Stimulated activated naive CD8-positive, alpha-beta T cell treated with anti-CD3 and anti-CD28 coated beads, Interleukin-15, amount 100 ng/mL, for 72 hours (primary cell): ENCODE measurements at regions not wholly inside any gene's neighbourhood (a gene's known extent, or its start where the extent isn't known, plus 50 kb on each side); places are given as distances from the start of the nearest gene placed in this dataset.

Experiments used
- ATAC-seq: fragments of 150-1000 bp; cut with Tn5 transposase; 2 replicates; pipeline ENCODE4 v1.10.0; 2021; ENCODE audit warnings: mild to moderate bottlenecking, moderate library complexity
- DNase-seq, 2 donors: peaks; one replicate each; pipeline ENCODE4 v3.0.0; 2021 to 2022
- H3K27ac Mint-ChIP-seq, 2 donors: one replicate each; pipeline ENCODE4 v1.8.0; 2022; ENCODE audit warnings: mild to moderate bottlenecking in 2 of 2, mixed read lengths in 2 of 2, moderate library complexity in 2 of 2
- H3K27me3 Mint-ChIP-seq: one replicate; pipeline ENCODE4 v1.8.0; 2022; ENCODE audit warnings: mixed read lengths
- H3K4me1 Mint-ChIP-seq: one replicate; pipeline ENCODE4 v1.8.0; 2022; ENCODE audit warnings: mild to moderate bottlenecking, mixed read lengths
- H3K4me3 Mint-ChIP-seq, 2 donors: one replicate each; pipeline ENCODE4 v1.8.0; 2022; ENCODE audit warnings: mild to moderate bottlenecking in 2 of 2, mixed read lengths in 2 of 2, moderate library complexity in 1 of 2
- H3K9me3 Mint-ChIP-seq, 2 donors: one replicate each; pipeline ENCODE4 v1.8.0; 2022; ENCODE audit warnings: mixed read lengths in 2 of 2

DNA sequence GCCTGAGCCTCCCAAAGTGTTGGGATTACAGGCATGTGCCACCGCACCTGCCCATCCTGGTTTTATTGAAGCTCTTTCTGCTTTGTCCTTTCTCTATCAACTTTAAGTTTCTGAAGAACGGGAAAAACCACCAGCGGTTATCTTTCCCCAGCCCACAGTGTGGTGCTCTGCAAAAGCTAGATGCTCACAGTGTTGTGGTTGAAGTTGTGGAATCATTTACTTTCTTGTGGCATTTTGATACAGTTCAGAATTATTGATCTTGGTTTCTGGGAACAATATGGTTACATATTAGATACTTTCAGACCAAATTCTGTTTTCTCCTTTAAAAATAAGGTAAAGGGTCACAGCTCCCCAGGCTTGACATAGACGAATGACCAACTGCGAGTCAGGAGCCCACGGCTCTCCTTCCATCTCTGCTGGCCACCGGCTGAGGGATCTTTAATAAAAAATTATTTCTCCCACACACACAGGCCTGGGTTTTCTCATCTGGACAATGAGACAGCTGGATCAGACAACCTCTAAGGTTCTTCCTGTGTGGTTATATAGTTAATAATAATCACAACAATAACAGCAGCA, 385.3 kb downstream of the SETD4 start:
- no peak overlapping the region for H3K4me3 Mint-ChIP-seq
- H3K9me3 Mint-ChIP-seq = peaks cover 0 to 5% of the 10 kb centered on the region in 2 donors
- DNase-seq = no peak
- ATAC-seq = no peak
- no peak overlapping the region for H3K27ac Mint-ChIP-seq
- H3K4me1 Mint-ChIP-seq = no peaks in the 10 kb centered on the region
- peaks cover 8% of the 10 kb centered on the region for H3K27me3 Mint-ChIP-seq

DNA sequence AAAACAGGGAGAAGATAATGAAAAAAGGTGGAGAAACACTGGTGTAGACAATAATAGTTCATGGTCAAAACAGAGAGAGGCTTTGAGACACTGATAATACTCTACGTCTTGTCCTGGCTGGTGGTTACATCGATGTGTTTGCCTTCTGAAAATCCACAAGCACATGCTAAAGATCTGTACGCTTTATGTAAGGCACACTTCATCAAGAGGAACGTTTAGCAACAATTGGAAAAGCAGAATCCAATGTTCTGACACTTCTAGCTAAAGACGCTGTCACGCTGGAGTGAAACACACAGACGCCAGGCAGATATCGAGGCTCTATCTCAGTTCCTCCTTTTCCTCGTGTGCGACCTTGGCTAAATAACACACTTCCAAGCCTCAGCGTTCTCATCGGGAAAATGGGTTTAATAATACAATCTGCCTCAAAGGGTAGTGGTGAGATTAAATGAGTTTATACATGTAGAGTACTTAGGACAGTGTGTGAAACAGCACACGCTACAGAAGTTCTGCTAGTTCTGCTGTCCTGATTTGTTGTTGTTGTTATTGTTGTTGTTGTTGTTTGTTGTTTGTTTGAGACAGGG, 386.1 kb downstream of the SETD4 start:
- Mint-ChIP-seq H3K4me1 (no peaks in the 10 kb centered on the region), H3K27me3 (peaks cover 8% of the 10 kb centered on the region), H3K27ac (no peak overlapping the region), H3K4me3 (no peak overlapping the region), H3K9me3 (peaks cover 0 to 5% of the 10 kb centered on the region in 2 donors)
- ATAC-seq (no peak), DNase-seq (no peak)

DNA sequence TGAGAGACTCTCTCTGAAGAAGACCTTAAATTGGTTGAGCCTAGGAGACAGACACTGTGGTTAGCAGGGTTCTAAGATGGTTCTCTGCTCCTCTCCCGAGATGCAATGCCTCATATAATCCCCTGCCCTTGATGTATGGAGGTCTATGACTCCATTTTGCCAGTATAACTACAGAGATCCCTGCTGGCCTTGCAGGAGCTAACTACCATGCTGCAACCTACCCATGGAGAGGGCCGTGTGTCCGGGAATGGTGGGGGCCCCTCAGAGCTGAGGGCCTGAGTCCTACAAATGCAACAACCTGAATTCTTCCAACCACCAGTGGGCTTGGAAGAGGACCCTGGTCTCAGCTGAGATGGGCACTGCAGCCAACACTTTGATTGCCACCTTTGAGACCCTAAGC, 388.0 kb downstream of the SETD4 start:
- DNase-seq = no peak
- H3K9me3 Mint-ChIP-seq = no peaks in the 10 kb centered on the region
- H3K4me3 Mint-ChIP-seq = no peak overlapping the region
- peak overlapping the region in 1 of 2 donors; percentile 22 for H3K27ac Mint-ChIP-seq
- H3K27me3 Mint-ChIP-seq = peaks cover 20% of the 10 kb centered on the region
- no peaks in the 10 kb centered on the region for H3K4me1 Mint-ChIP-seq
- ATAC-seq = no peak

DNA sequence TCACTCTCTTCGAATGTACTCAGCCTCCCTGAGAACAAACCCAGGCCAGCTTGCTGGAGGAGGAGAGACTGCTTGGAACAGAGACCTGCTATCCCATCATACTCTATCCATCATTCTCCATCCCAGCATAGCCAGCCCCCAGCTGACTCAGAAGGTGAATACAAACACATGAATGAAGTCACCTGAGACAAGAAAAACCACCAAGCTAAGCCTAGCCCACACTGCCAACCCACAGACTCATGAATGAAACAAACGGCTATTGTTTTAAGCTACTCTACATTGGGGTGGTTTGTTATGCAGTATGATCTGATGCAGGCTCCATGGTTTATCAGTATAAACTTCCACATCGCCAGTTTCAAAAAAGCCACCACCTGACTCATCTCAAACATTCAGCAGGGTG, 395.6 kb downstream of the SETD4 start:
- Mint-ChIP-seq H3K4me1 (peaks cover 6% of the 10 kb centered on the region), H3K27me3 (peaks cover 33% of the 10 kb centered on the region), H3K4me3 (no peak overlapping the region), H3K27ac (no peak overlapping the region), H3K9me3 (no peaks in the 10 kb centered on the region)
- peak; percentile 75 for ATAC-seq
- no peak for DNase-seq

DNA sequence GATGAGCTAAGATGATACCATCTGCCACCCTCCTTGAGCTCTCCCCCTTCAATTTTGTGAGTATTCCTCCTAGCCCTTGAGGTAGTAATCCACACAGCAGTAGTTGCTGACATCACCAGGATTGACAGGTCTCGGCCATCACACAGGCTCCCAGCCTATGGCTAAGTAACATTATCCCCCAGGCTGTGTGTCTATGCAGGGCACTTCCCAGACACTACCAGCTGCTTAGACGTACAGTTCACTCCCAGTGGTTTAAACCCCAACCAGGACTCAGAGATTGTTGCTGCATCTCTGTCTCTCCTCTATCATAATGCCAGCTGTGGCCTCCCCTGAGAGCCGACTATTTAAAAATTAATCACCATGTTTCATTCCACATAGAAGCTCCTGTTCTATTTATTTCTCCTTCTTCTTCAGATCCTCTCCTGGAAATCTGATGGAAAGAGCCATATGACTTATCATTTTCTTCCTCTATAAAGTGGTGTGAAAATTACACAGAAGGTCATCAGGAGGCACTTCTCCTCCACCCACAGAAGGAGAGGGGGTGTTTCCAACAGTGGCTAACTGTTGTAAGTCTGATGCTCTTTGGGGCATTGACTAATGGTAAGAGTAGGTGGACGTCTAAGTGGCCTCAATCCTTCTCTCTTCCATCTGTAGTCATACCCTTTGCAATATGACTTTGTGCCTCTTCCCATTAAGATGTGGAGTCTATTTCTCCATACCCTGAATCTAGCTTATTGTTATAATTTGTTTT, 396.3 kb downstream of the SETD4 start:
- Mint-ChIP-seq H3K27ac (no peak overlapping the region), H3K9me3 (no peaks in the 10 kb centered on the region), H3K4me3 (no peak overlapping the region), H3K4me1 (peaks cover 6% of the 10 kb centered on the region), H3K27me3 (peaks cover 33% of the 10 kb centered on the region)
- ATAC-seq (no peak), DNase-seq (no peak)

DNA sequence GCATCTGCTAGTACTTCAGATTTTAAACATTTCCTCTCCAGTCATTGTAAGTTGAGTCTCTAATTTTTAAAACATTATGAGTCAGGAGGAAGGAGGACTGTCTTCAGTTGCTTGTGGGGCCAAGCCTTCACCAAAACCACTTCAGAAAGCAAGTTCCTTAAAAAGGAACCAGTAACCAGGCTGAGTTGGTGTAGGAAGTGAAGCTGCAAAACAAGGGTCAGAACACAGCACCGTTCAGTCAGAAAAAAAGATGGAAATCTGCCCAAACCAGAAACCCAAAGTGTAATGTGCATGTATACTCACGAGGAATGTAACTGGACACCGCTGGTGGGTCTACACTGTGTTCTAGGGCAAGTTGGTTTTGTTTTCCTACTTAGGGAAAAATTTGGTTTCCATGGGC, 402.1 kb downstream of the SETD4 start:
- peak; percentile 23 for ATAC-seq
- H3K4me3 Mint-ChIP-seq = no peak overlapping the region
- no peak overlapping the region for H3K27ac Mint-ChIP-seq
- peaks cover 8% of the 10 kb centered on the region for H3K27me3 Mint-ChIP-seq
- no peaks in the 10 kb centered on the region for H3K9me3 Mint-ChIP-seq
- H3K4me1 Mint-ChIP-seq = peaks cover 10% of the 10 kb centered on the region
- DNase-seq = no peak

DNA sequence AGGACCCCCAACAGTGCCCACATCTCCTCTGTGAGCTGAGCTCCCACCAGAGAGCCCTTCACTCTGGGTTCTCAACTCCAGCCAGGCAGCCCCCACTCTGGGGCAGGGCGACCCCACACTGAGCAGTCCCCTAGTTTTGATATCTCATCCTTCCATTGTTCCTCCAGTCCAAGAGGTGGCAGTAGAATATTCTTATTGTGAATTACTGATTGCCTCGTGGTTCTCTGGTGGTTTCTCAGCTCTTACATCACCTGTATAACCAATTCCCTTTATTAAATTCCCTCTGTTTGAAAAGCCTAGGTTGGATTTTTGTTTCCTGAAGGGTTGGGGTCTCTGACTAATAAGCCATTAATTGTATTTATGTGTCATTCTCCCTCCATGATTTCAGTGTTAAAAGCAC, 407.5 kb downstream of the SETD4 start:
- H3K9me3 Mint-ChIP-seq = no peaks in the 10 kb centered on the region
- H3K4me1 Mint-ChIP-seq = peaks cover 5% of the 10 kb centered on the region
- H3K27me3 Mint-ChIP-seq = peaks cover 15% of the 10 kb centered on the region
- no peak for DNase-seq
- ATAC-seq = no peak
- no peak overlapping the region for H3K4me3 Mint-ChIP-seq
- peak overlapping the region in 1 of 2 donors; percentile 47 for H3K27ac Mint-ChIP-seq

DNA sequence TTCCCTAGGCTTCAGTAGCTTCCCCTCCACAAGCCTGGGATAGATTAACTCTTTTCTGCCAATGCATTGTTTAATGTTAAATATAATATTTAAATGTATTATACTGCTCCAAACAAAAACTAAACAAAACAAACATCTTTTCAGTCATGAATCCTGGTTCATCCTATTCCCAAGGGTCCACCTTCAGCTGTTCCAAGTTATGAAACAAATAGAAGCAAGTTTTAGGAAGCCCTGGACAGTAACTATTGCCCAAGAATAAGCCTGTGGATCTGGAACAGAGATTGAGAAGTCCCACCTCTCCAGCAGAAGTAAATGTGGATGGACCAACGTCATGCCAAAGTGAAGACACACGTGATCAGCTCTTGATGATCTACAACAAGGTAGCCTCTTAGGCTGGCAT, 408.1 kb downstream of the SETD4 start:
- no peaks in the 10 kb centered on the region for H3K4me1 Mint-ChIP-seq
- H3K27ac Mint-ChIP-seq = no peak overlapping the region
- no peak for DNase-seq
- H3K9me3 Mint-ChIP-seq = no peaks in the 10 kb centered on the region
- no peak overlapping the region for H3K4me3 Mint-ChIP-seq
- H3K27me3 Mint-ChIP-seq = peaks cover 15% of the 10 kb centered on the region
- no peak for ATAC-seq

DNA sequence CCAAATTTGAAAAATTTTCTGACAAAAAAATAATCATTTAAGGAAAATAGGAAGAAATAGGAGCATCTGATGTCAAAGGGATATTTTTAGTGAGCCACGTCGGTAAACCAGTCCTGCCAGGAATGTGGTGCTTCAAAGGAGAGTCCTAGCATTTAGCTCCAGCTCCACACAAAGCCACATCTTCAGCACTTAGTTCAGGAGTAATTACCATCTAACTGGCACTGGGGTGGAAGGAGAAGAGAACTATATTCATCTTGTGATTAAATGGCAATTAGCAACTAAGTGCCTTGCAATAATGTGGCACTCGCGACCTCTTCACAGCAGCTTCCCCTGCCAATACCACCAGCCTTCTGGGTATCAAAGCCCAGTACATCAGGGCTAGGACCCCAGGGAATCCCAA, 409.1 kb downstream of the SETD4 start:
- H3K27ac Mint-ChIP-seq = no peak overlapping the region
- ATAC-seq = no peak
- H3K27me3 Mint-ChIP-seq = peaks cover 15% of the 10 kb centered on the region

DNA sequence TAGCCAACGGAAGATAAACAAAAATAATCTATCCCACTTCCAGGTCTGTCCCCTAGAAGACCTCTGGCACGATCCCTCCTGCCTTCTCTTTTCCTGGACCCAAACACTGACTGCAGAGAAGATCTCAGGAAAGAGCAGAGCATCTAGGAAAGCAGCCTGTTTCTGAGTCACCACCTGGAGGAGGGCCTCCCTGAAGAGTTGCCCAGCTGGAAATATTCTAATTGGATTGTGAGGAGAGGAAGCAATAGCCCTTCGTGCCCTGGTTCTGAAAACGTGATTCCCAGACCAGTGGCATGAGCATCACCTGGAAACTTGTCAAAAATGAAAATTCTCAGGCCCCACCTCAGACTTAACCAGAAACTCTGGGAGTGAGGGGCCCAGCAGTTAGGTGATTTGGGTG, 411.1 kb downstream of the SETD4 start:
- peaks cover 15% of the 10 kb centered on the region for H3K27me3 Mint-ChIP-seq
- H3K4me1 Mint-ChIP-seq = no peaks in the 10 kb centered on the region
- no peak overlapping the region for H3K4me3 Mint-ChIP-seq
- no peaks in the 10 kb centered on the region for H3K9me3 Mint-ChIP-seq
- no peak overlapping the region for H3K27ac Mint-ChIP-seq
- DNase-seq (no peak), ATAC-seq (no peak)

More for the DNA sequence above, 409.1 kb downstream of the SETD4 start:
- Mint-ChIP-seq H3K9me3 (no peaks in the 10 kb centered on the region), H3K4me1 (no peaks in the 10 kb centered on the region), H3K4me3 (no peak overlapping the region)
- no peak for DNase-seq

DNA sequence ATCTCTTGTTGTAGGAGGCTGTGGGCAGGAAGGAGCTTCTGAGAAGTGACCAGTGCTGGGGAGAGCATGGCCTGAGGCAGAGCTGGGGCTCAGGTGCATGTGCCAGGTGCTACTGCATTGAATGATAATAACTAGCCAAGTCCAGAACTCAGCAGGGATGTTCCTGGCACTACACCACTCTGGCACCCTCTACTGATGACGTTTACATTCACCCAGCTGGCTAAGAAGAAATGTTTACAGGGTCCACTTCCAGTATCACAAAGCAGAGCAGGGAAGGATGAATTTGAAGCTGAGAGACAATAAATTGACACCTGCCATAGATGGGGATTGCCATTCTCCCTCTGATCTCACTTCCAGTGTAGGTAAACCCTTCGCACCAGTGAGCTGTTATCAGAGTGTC, 411.8 kb downstream of the SETD4 start:
- no peak overlapping the region for H3K4me3 Mint-ChIP-seq
- no peaks in the 10 kb centered on the region for H3K4me1 Mint-ChIP-seq
- no peak for ATAC-seq
- H3K27me3 Mint-ChIP-seq = peaks cover 15% of the 10 kb centered on the region
- no peak for DNase-seq
- H3K27ac Mint-ChIP-seq = peak overlapping the region in 1 of 2 donors; percentile 63
- H3K9me3 Mint-ChIP-seq = no peaks in the 10 kb centered on the region

DNA sequence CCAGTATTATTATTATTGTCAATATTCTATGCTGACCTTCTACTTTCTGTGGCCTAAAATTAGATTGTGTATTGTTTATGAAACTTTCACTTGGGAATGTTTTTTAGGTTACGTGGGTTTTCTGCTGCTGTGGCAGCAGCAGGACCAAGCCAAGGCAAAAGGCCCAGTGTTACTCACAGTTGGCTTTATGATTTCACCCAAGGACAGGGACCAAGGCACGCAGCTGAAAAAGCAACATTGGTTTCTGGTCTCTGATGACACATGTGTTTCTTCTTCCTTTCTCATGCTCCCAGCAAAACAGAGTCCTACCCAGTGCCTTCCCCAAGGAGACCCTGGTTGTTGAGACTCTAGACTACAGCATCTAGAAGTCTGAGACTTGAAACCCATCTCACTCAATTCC, 413.7 kb downstream of the SETD4 start:
- no peaks in the 10 kb centered on the region for H3K4me1 Mint-ChIP-seq
- no peak for ATAC-seq
- DNase-seq = no peak
- no peak overlapping the region for H3K4me3 Mint-ChIP-seq
- peaks cover 15% of the 10 kb centered on the region for H3K27me3 Mint-ChIP-seq
- no peak overlapping the region for H3K27ac Mint-ChIP-seq
- no peaks in the 10 kb centered on the region for H3K9me3 Mint-ChIP-seq

DNA sequence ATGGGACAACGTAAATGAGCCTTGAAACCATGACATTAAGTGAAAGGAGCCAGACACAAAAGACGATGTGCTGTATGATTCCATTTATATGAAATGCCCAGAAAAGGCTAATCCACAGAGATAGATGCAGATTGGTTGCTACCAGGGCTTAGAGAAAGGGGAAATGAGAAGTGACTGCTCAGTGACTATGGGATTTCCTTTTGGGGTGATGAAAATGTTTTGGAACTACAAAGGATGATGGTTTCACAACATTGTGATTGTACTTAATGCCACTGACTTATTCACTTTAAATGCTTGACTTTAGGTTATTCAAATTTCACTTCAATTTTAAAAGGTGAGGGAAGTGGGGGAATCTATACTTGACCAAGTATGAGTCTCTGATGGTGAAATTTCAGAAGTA, 414.3 kb downstream of the SETD4 start:
- peaks cover 15% of the 10 kb centered on the region for H3K27me3 Mint-ChIP-seq
- H3K4me3 Mint-ChIP-seq = no peak overlapping the region
- ATAC-seq (no peak), DNase-seq (no peak)
- no peak overlapping the region for H3K27ac Mint-ChIP-seq
- H3K9me3 Mint-ChIP-seq = no peaks in the 10 kb centered on the region
- no peaks in the 10 kb centered on the region for H3K4me1 Mint-ChIP-seq

DNA sequence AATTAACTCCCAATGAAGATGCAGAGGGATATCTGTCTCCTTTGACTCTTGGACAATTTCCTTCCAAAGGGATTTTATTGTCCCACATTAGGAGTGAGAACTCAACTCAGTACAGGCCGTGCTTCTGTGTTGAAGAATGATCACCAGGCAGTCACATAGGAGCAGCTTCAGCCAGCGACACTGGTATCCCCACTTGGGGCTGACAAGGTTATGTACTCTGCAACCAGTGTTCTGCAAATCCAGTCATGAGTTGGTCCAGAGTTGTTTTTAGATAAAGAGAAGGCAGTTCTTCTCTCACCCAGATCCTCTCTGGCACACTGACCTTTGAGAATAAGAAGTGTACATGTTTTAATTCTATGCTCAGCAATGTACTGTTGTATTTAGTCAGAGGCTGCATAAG, 415.8 kb downstream of the SETD4 start:
- ATAC-seq = no peak
- Mint-ChIP-seq H3K4me1 (no peaks in the 10 kb centered on the region), H3K27ac (no peak overlapping the region)

DNA sequence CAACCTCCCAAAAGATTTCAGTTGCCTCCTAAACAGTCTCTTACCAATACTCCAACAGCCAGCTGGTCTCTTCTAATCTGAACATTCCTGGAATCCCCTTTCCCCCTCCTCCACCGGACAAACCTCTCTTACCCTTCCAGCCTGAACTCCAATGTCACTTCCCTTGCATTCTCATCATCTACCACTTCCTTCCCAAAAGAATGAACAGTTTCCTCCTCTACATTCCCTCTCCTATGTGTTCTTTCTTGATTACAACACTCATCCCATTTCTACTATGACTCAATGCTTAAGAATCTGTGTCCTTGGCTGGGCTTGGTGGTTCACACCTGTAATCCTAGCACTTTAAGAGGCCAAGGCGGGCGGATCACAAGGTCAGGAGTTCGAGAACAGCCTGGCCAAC, 417.1 kb downstream of the SETD4 start:
- no peak for ATAC-seq
- DNase-seq = no peak
- Mint-ChIP-seq H3K4me3 (no peak overlapping the region), H3K27ac (peak overlapping the region; percentile 2 to 6), H3K4me1 (no peaks in the 10 kb centered on the region), H3K9me3 (no peaks in the 10 kb centered on the region), H3K27me3 (no peaks in the 10 kb centered on the region)

More for the DNA sequence above, 415.8 kb downstream of the SETD4 start:
- H3K4me3 Mint-ChIP-seq = no peak overlapping the region
- DNase-seq = no peak
- peaks cover 11% of the 10 kb centered on the region for H3K27me3 Mint-ChIP-seq
- H3K9me3 Mint-ChIP-seq = no peaks in the 10 kb centered on the region

DNA sequence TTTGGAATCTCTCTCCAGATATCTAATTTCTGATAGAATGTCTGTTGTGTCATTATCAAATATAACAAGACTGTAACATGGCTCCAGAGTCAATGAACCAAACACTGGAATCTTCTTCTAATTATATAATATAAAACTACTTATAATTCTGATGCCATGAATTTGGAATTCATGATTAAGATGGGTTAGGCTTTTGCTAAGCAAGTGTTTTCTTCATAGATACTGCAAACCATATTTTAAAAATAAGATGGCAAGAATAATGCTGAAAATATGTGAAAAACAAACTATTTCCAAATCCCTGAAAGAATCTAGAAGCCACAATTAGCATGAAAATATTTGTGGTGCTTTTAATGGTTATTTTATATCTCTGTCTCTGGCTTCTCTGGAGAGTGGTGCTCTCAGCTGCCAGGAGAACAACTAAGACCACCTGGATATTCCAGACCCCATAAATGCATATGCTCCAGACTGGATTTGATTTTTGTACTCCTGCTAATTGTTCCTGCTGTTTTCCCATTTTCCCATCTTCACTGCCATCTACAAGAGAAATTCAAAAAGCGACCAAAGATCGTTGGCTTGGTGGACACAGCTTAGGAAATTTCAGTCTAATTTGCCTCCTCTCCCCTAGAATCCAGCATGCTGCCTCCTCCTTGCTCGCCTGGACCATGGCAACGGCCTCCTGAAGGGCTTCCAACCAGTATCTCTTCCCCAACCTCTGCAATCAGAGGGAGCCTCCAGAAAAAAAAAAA, 418.9 kb downstream of the SETD4 start:
- no peak overlapping the region for H3K4me3 Mint-ChIP-seq
- no peak for ATAC-seq
- H3K9me3 Mint-ChIP-seq = no peaks in the 10 kb centered on the region
- H3K4me1 Mint-ChIP-seq = no peaks in the 10 kb centered on the region
- H3K27ac Mint-ChIP-seq = no peak overlapping the region
- H3K27me3 Mint-ChIP-seq = no peaks in the 10 kb centered on the region
- no peak for DNase-seq
